ENCODE measurements at regions not wholly inside any gene's neighbourhood (a gene's known extent, or its start where the extent isn't known, plus 50 kb on each side); places are given as distances from the start of the nearest gene placed in this dataset.

DNA sequence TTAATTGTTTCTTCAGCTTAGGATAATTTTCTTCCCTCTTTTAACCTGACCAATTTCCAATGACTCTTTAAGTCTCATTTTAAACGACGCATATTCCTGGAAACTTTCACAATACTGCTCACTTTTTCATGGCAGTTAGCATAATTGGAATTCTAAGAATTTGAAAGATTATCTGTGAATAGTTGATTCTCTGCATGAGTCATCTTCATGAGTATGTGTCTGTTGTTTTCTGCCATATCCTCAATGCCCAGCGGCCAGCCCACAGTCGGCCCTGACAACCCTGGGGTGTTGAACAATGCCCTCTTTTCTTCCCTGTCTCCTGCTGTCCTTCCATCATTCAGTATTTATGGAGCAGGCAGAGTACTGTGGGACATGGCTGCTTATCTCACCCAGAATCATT lies 554.2 kb downstream of the CDH26 start:
- Mint-ChIP-seq H3K36me3 (ENCODE audit: low read depth) (no peaks in the 10 kb centered on the region), H3K4me3 (ENCODE audit: unreplicated experiment) (no peak overlapping the region), H3K27me3 (ENCODE audit: low read depth) (peaks cover under 1% of the 10 kb centered on the region), H3K4me1 (ENCODE audit: low read depth) (peaks cover 15% of the 10 kb centered on the region), H3K27ac (ENCODE audit: unreplicated experiment) (no peak overlapping the region), H3K9me3 (ENCODE audit: low read depth) (no peaks in the 10 kb centered on the region)
- no peak for DNase-seq (ENCODE audit: low spot score)
- no peak for TF ChIP-seq CTCF (IDR thresholded peaks at IDR 0.05)

DNA sequence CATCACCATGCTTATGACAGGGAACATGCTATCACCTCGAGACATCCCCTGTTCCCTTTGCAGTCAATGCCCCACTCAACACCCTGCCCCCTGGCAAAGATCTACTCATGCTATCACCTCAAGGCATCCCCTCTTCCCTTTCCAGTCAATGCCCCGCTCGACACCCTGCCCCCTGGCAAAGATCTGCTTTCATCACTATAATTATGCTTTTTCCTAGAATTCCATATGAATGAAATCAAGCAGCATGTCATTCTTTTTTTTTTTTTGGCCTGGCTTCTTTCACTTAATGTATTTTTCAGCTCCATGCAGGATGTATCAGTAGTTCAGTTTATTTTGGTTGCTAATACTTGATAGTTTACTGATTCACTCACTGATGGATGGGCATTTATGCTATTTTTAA lies 554.9 kb downstream of the CDH26 start:
- no peak for DNase-seq (ENCODE audit: low spot score)
- H3K4me3 Mint-ChIP-seq (ENCODE audit: unreplicated experiment) = no peak overlapping the region
- H3K9me3 Mint-ChIP-seq (ENCODE audit: low read depth) = no peaks in the 10 kb centered on the region
- TF ChIP-seq CTCF (IDR thresholded peaks at IDR 0.05) = no peak
- H3K4me1 Mint-ChIP-seq (ENCODE audit: low read depth) = peaks cover 15% of the 10 kb centered on the region
- peaks cover 2% of the 10 kb centered on the region for H3K27me3 Mint-ChIP-seq (ENCODE audit: low read depth)
- H3K27ac Mint-ChIP-seq (ENCODE audit: unreplicated experiment) = no peak overlapping the region
- no peaks in the 10 kb centered on the region for H3K36me3 Mint-ChIP-seq (ENCODE audit: low read depth)

- H3K27ac Mint-ChIP-seq (ENCODE audit: unreplicated experiment) = no peak overlapping the region
Observed at GRCh38 chr20:60516442-60516841, 558.2 kb downstream of the CDH26 start.

DNA sequence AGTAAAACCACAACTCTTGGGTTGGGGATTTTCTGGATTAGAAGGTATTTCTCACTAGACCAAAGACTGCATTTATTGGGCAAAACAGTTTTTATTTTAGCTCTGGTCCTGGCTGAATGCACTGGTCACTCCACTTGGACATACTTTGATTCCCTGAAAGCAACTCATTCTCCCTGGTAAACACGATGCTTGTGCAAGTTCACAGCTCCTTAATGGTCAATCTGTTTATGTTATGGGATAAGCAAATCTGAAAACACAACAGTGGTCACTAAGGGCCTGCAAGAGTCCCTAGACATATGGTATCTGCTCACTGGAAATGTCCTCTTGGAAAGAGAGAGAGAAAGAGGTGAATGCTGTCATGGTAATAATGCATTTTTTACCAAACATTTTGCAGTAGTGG lies 559.8 kb downstream of the CDH26 start:
- Mint-ChIP-seq H3K4me1 (ENCODE audit: low read depth) (peaks cover 2% of the 10 kb centered on the region), H3K4me3 (ENCODE audit: unreplicated experiment) (no peak overlapping the region), H3K27me3 (ENCODE audit: low read depth) (peaks cover 13% of the 10 kb centered on the region), H3K36me3 (ENCODE audit: low read depth) (no peaks in the 10 kb centered on the region), H3K9me3 (ENCODE audit: low read depth) (no peaks in the 10 kb centered on the region), H3K27ac (ENCODE audit: unreplicated experiment) (no peak overlapping the region)
- TF ChIP-seq CTCF (IDR thresholded peaks at IDR 0.05) = no peak
- DNase-seq (ENCODE audit: low spot score) = no peak

More at GRCh38 chr20:60516442-60516841, 558.2 kb downstream of the CDH26 start:
- no peaks in the 10 kb centered on the region for H3K36me3 Mint-ChIP-seq (ENCODE audit: low read depth)
- peaks cover 4% of the 10 kb centered on the region for H3K27me3 Mint-ChIP-seq (ENCODE audit: low read depth)
- no peaks in the 10 kb centered on the region for H3K9me3 Mint-ChIP-seq (ENCODE audit: low read depth)
- DNase-seq (ENCODE audit: low spot score) = no peak
- TF ChIP-seq CTCF (IDR thresholded peaks at IDR 0.05) = no peak
- no peak overlapping the region for H3K4me3 Mint-ChIP-seq (ENCODE audit: unreplicated experiment)
- peaks cover 15% of the 10 kb centered on the region for H3K4me1 Mint-ChIP-seq (ENCODE audit: low read depth)

DNA sequence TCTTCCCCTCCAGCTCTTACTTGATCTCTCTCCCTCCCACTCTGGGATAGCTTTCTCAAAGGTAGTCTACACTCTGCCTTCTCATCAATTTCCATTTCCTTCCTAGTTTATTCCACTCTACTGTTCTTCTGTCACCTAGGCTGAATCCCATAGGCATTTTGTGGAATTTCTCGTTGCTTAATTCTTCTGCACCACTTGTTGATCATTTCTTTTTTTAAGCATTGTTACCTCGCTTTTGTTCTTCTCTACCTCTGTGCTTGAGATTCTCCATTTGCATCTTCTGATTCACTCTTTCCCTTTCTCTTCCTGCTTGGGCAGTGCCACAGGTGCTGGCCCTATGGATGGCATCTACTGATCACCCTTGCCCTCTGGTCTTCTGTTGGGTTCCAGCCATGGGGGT lies 567.2 kb downstream of the CDH26 start:
- Mint-ChIP-seq H3K27me3 (ENCODE audit: low read depth) (peaks cover 8% of the 10 kb centered on the region), H3K36me3 (ENCODE audit: low read depth) (no peaks in the 10 kb centered on the region), H3K27ac (ENCODE audit: unreplicated experiment) (no peak overlapping the region), H3K9me3 (ENCODE audit: low read depth) (peaks cover 2% of the 10 kb centered on the region), H3K4me1 (ENCODE audit: low read depth) (no peaks in the 10 kb centered on the region), H3K4me3 (ENCODE audit: unreplicated experiment) (no peak overlapping the region)
- TF ChIP-seq CTCF (IDR thresholded peaks at IDR 0.05) = no peak
- DNase-seq (ENCODE audit: low spot score) = no peak
